Calu3 (cell line): ENCODE measurements at regions not wholly inside any gene's neighbourhood (a gene's known extent, or its start where the extent isn't known, plus 50 kb on each side); places are given as distances from the start of the nearest gene placed in this dataset.

Source experiments
- BruUV-seq: library from RNA; stranded (reverse); fragments of 400-500 nt; replicated peaks from 2 replicates; lab custom pipeline; 2021; lab: Mats Ljungman, UMichigan
- CTCF ChIA-PET: fragments of 300-600 bp; sonication (Branson Sonifier 250); formaldehyde crosslinking; loops from one replicate; lab custom pipeline; 2022; ENCODE audit warnings: antibody characterized with exemption; lab: Charles Lee
- DNase-seq: peaks from one replicate; pipeline ENCODE4 v3.0.0; 2022
- H3K27ac Mint-ChIP-seq: one replicate; pipeline ENCODE4 v1.8.0; 2022; ENCODE audit warnings: mixed read lengths; ENCODE audit not compliant: unreplicated experiment
- H3K27me3 Mint-ChIP-seq: one replicate; pipeline ENCODE4 v1.8.0; 2022; ENCODE audit warnings: mixed read lengths; ENCODE audit not compliant: unreplicated experiment
- H3K36me3 Mint-ChIP-seq: one replicate; pipeline ENCODE4 v1.8.0; 2022; ENCODE audit warnings: mild to moderate bottlenecking, moderate library complexity, mixed read lengths; ENCODE audit not compliant: insufficient read depth, unreplicated experiment
- H3K4me1 Mint-ChIP-seq: one replicate; pipeline ENCODE4 v1.8.0; 2022; ENCODE audit warnings: mild to moderate bottlenecking, low read depth, mixed read lengths; ENCODE audit not compliant: unreplicated experiment
- H3K4me3 Mint-ChIP-seq: one replicate; pipeline ENCODE4 v1.8.0; 2022; ENCODE audit warnings: mild to moderate bottlenecking, low read depth, moderate library complexity, mixed read lengths; ENCODE audit not compliant: unreplicated experiment
- H3K9me3 Mint-ChIP-seq: one replicate; pipeline ENCODE4 v1.8.0; 2022; ENCODE audit warnings: low read depth, mixed read lengths; ENCODE audit not compliant: unreplicated experiment
- CTCF ChIP-seq: fragments of 200-600 bp; IDR thresholded peaks from one replicate; pipeline ENCODE4 v1.8.0; 2022; ENCODE audit warnings: antibody characterized with exemption; ENCODE audit not compliant: unreplicated experiment
- intact Hi-C: fragments of 100-400 bp; cut with micrococcal nuclease; formaldehyde crosslinking; loops from one replicate; pipeline ENCODE4 v1.10.0; 2022; ENCODE audit not compliant: unreplicated experiment

- peaks cover 5% of the 10 kb centered on the region for H3K27me3 Mint-ChIP-seq
- peaks cover 15% of the 10 kb centered on the region for H3K9me3 Mint-ChIP-seq
- peaks cover under 1% of the 10 kb centered on the region for H3K4me1 Mint-ChIP-seq
- intact Hi-C loops, result no loop called here
- DNase-seq, result no peak
- no peaks in the 10 kb centered on the region for H3K36me3 Mint-ChIP-seq
- BruUV-seq, result no TSS peak
- H3K4me3 Mint-ChIP-seq, result no peak overlapping the region
- TF ChIP-seq CTCF, result no peak
- no peak overlapping the region for H3K27ac Mint-ChIP-seq
- CTCF ChIA-PET, result interaction anchor here (1.2 kb wide), 1 partner anchor 61 kb away, joined by 4 read pairs; no protein-coding TSS in a partner anchor
Observed at GRCh38 chr7:73966062-73966940, 61.7 kb upstream of the ELN start.

- BruUV-seq, result no TSS peak
- intact Hi-C loops, result no loop called here
- Mint-ChIP-seq H3K27me3 (peaks cover 14% of the 10 kb centered on the region), H3K4me1 (peaks cover 9% of the 10 kb centered on the region), H3K4me3 (no peak overlapping the region), H3K27ac (no peak overlapping the region), H3K36me3 (no peaks in the 10 kb centered on the region), H3K9me3 (peaks cover 15% of the 10 kb centered on the region)
- no peak for DNase-seq
- CTCF ChIA-PET, result no interaction called here
- no peak for TF ChIP-seq CTCF
Observed at GRCh38 chr7:73966941-73967831, 60.8 kb upstream of the ELN start.

GRCh38 chr7:73967832-73968290, 60.1 kb upstream of the ELN start:
- H3K9me3 Mint-ChIP-seq, result peaks cover 15% of the 10 kb centered on the region
- H3K36me3 Mint-ChIP-seq, result no peaks in the 10 kb centered on the region
- intact Hi-C loops, result no loop called here
- CTCF ChIA-PET, result no interaction called here
- no TSS peak for BruUV-seq
- TF ChIP-seq CTCF, result no peak
- H3K27me3 Mint-ChIP-seq, result peaks cover 14% of the 10 kb centered on the region
- H3K4me3 Mint-ChIP-seq, result no peak overlapping the region
- H3K4me1 Mint-ChIP-seq, result peaks cover 9% of the 10 kb centered on the region
- no peak overlapping the region for H3K27ac Mint-ChIP-seq
- DNase-seq, result no peak

GRCh38 chr7:73968487-73968886, 59.5 kb upstream of the ELN start:
- H3K36me3 Mint-ChIP-seq, result no peaks in the 10 kb centered on the region
- no peak overlapping the region for H3K27ac Mint-ChIP-seq
- CTCF ChIA-PET, result no interaction called here
- BruUV-seq, result no TSS peak
- intact Hi-C loops, result no loop called here
- H3K4me3 Mint-ChIP-seq, result no peak overlapping the region
- TF ChIP-seq CTCF, result no peak
- peaks cover 14% of the 10 kb centered on the region for H3K27me3 Mint-ChIP-seq
- peaks cover 12% of the 10 kb centered on the region for H3K9me3 Mint-ChIP-seq
- no peak for DNase-seq
- H3K4me1 Mint-ChIP-seq, result peaks cover 9% of the 10 kb centered on the region
